BLaER1 treated with 17β-estradiol and CSF1 and Interleukin-3, amounts not matched to agents 10 nM and 100 nM (cell line): ENCODE measurements at regions not wholly inside any gene's neighbourhood (a gene's known extent, or its start where the extent isn't known, plus 50 kb on each side); places are given as distances from the start of the nearest gene placed in this dataset.
"Not testable (repeated sequence)": the region's sequence is repeated elsewhere in the genome, so short reads cannot be mapped to it uniquely, and the experiment has no call there.

Source experiments
- H3K27ac ChIP-seq, 11 experiments: shearing (Covaris generic); formaldehyde crosslinking; 2 replicates each; pipeline ENCODE4 v1.8.1; 2022
- H3K27me3 ChIP-seq, 11 experiments: shearing (Covaris generic); formaldehyde crosslinking; 2 replicates each; pipeline ENCODE4 v1.8.1; 2022
- H3K36me3 ChIP-seq, 11 experiments: shearing (Covaris generic); formaldehyde crosslinking; 2 replicates each; pipeline ENCODE4 v1.8.1; 2022
- H3K4me1 ChIP-seq, 10 experiments: shearing (Covaris generic); formaldehyde crosslinking; 2 replicates each; pipeline ENCODE4 v1.8.1; 2022
- H3K4me2 ChIP-seq, 11 experiments: shearing (Covaris generic); formaldehyde crosslinking; 2 replicates each; pipeline ENCODE4 v1.8.1; 2022
- H3K4me3 ChIP-seq, 10 experiments: shearing (Covaris generic); formaldehyde crosslinking; 2 replicates each; pipeline ENCODE4 v1.8.1; 2022
- H3K9ac ChIP-seq, 11 experiments: shearing (Covaris generic); formaldehyde crosslinking; 2 replicates each; pipeline ENCODE4 v1.8.1; 2022
- H3K9me3 ChIP-seq, 11 experiments: shearing (Covaris generic); formaldehyde crosslinking; replicated peaks in 1 of 11; 2 replicates each; pipeline ENCODE4 v1.8.1; 2022
- H4K20me1 ChIP-seq, 11 experiments: shearing (Covaris generic); formaldehyde crosslinking; 2 replicates each; pipeline ENCODE4 v1.8.1; 2022
- Cebpa-rat ChIP-seq, 11 experiments: shearing (Covaris generic); IDR thresholded peaks; 2 replicates each; pipeline ENCODE4 v1.8.1; 2022

DNA sequence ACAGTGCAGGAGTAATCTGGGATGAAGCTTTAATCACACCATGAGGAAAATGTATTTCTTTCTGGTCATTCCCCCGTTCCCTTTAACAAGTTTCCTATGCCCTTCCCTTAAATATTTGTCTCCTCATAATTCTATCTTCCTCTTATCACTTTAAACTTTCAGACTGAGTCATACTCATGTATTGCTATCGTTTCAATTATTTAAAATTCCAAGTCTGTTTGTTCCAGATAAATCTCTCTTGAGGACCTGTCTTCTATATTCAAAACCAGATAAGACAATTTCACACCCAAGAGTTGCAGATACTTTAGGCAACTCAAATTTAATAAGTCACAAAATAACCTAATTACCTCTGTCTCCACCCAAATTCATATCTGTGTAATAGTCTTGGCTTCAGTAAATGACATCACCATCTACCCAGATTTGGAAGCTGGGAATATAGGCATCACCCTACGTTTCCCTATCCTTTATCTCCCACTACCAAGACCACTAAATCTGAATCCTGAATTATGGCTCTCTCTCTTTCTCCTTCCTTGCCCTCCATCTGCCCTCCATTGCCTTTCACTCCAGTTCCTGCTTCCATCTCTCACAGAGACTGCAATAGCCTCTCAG, 220.1 kb downstream of the PYDC2 start:
- H4K20me1 ChIP-seq: no peaks in the 10 kb centered on the region
- TF ChIP-seq Cebpa-rat (IDR thresholded peaks at IDR 0.05): no peak
- no peak overlapping the region for H3K4me2 ChIP-seq
- H3K27me3 ChIP-seq: no peaks in the 10 kb centered on the region
- no peak overlapping the region for H3K9ac ChIP-seq
- H3K9me3 ChIP-seq: no peaks in the 10 kb centered on the region
- no peaks in the 10 kb centered on the region for H3K36me3 ChIP-seq
- no peaks in the 10 kb centered on the region for H3K4me1 ChIP-seq
- H3K4me3 ChIP-seq: no peak overlapping the region
- H3K27ac ChIP-seq: no peak overlapping the region

DNA sequence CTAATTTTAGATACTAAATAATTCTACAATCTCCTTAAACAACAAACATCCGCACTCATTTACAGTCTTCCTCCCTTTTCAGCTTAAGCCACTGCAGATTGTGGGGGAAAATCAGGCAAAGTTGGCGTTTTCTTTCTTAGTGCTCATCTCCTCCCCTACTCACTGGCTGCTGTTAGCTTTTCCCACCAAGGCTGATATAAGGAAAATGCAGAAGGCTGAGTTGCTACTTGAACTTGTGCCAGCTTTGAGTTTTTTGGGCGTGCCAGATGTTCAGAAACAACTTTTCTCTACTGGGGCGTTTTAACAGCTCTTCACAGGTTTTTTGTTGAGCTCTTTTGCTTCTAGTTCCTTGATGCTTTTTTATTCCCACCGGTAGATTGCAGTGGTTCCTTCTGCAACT, 222.0 kb downstream of the PYDC2 start:
- H3K36me3 ChIP-seq: no peaks in the 10 kb centered on the region
- H4K20me1 ChIP-seq: no peaks in the 10 kb centered on the region
- H3K4me2 ChIP-seq: no peak overlapping the region
- H3K9ac ChIP-seq: no peak overlapping the region
- H3K4me3 ChIP-seq: no peak overlapping the region
- no peaks in the 10 kb centered on the region for H3K27me3 ChIP-seq
- no peak overlapping the region for H3K27ac ChIP-seq
- H3K4me1 ChIP-seq: no peaks in the 10 kb centered on the region
- H3K9me3 ChIP-seq: no peaks in the 10 kb centered on the region
- TF ChIP-seq Cebpa-rat (IDR thresholded peaks at IDR 0.05): no peak

DNA sequence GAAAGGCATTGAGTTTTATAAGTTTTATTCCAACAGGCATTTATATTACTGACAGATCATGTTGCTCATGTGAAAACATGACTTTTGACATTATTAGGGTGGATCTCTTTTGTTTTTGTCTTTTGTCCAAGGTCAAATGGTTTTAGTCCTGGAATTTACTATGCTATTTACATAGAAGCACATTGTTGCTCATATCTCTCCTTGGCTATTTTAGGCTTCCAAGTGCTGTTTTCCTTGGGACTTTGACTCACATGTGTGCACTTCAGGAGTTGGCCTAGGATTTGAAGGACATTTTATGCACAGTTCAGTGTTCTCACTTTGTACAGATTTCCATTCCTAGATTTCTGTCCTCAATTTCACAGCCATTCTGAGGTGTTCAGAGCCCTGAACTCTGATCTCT, 225.7 kb downstream of the PYDC2 start:
- Histone ChIP-seq H3K27me3 (no peaks in the 10 kb centered on the region), H3K9ac (no peak overlapping the region), H3K4me2 (no peak overlapping the region), H3K9me3 (no peaks in the 10 kb centered on the region), H3K27ac (no peak overlapping the region), H4K20me1 (no peaks in the 10 kb centered on the region), H3K4me3 (no peak overlapping the region), H3K4me1 (no peaks in the 10 kb centered on the region), H3K36me3 (no peaks in the 10 kb centered on the region)
- TF ChIP-seq Cebpa-rat (IDR thresholded peaks at IDR 0.05): no peak

DNA sequence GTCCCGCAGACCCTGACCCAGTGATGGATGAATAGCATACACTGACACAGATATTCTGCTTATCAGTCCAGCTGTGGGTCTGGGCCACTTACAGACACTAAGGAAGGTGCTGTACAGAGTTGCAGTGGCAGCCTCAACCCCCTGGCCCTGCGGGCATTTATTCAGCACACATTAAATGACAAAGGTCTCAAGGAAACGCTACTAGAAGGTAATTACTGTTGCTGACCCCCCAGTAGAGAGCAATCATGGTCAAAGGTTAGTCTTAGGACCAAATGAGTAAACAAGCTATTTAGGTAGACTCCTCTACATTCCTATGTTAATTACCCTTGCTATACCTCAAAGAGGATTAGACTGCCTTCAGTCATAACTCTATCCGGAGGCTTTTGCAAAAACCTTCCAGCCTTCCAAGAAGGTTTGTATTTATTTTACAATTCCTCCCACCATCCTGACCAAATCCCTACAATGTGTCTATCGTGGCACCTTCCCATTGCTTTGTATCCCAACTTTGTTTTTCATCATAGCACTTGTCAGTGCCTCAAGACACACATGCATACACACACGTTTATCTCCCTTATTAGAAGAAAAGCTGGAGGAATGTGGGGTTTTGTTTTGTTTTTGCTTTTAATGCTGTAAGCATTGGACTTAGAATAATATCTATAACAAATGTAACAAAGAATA, 227.9 kb downstream of the PYDC2 start:
- Histone ChIP-seq H3K4me2 (no peak overlapping the region), H3K36me3 (no peaks in the 10 kb centered on the region), H3K9me3 (no peaks in the 10 kb centered on the region), H3K4me1 (no peaks in the 10 kb centered on the region), H3K27me3 (no peaks in the 10 kb centered on the region), H3K27ac (no peak overlapping the region), H3K9ac (no peak overlapping the region), H3K4me3 (no peak overlapping the region), H4K20me1 (no peaks in the 10 kb centered on the region)
- TF ChIP-seq Cebpa-rat (IDR thresholded peaks at IDR 0.05): no peak

DNA sequence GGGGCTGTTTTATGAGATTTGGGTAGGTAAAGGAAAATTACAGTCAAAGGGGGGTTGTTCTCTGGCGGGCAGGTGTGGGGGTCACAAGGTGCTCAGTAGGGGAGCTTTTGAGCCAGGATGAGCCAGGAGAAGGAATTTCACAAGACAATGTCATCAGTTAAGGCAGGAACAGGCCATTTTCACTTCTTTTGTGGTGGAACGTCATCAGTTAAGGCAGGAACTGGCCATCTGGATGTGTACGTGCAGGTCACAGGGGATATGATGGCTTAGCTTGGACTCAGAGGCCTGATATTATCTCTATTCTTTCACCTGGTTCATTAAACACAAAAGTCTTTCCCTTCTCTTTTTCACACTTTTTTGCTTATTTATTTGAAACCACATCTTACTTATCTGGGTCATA, 230.2 kb downstream of the PYDC2 start:
- H3K27me3 ChIP-seq, H3K9ac ChIP-seq, H3K36me3 ChIP-seq, H4K20me1 ChIP-seq, H3K9me3 ChIP-seq, H3K27ac ChIP-seq, H3K4me1 ChIP-seq, H3K4me3 ChIP-seq, H3K4me2 ChIP-seq: not testable (repeated sequence)

DNA sequence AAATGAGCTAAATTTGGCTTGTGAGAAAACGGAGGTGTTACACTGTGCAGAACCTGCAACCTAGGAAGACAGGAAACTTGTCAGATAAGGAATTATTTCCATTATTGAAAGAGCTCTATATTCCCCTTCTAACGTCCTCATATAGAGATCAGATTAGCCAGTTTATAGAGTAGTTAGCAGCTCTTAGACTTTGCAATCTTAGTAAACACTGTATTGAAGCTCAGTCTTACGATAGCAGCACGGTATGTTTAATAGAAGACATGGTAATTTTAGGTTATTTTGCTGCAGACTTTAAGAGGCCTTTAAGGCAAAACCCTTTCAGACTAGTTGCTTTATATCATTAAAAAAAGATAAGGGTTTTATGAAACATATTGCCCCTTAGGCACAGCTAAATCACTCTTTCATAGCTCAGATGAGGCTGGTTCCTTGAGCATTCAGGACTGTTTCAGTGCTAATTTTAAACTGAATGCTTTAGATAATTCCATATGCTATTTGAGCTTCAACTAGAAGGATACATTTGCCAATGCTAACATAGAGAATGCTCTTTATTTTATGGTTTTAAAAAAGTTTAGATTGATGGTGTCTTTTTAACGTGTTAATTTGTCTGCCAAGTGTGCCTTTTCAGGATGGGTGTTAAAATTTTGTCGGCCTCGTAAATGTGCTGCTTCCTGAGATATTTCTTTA, 234.3 kb downstream of the PYDC2 start:
- no peak overlapping the region for H3K4me3 ChIP-seq
- H4K20me1 ChIP-seq: no peaks in the 10 kb centered on the region
- TF ChIP-seq Cebpa-rat (IDR thresholded peaks at IDR 0.05): no peak
- H3K9ac ChIP-seq: no peak overlapping the region
- no peaks in the 10 kb centered on the region for H3K27me3 ChIP-seq
- H3K9me3 ChIP-seq: no peaks in the 10 kb centered on the region
- no peak overlapping the region for H3K4me2 ChIP-seq
- no peak overlapping the region for H3K27ac ChIP-seq
- H3K36me3 ChIP-seq: no peaks in the 10 kb centered on the region
- H3K4me1 ChIP-seq: no peaks in the 10 kb centered on the region

DNA sequence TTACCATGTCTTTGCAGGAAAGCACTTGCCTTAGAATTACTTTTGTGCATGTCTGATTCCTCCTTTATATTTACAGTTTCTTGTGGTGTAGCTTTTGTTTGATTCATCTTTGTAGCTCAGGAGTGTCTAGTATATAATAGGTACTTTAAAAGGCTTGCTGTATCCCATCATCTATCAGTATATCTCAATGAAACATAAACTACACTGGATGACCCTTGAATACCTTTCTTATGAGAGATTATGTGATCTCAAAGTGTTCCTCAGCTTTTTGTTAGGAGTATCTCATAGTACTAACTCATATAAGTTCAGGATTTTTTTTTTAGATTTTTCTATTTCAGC, 234.8 kb downstream of the PYDC2 start:
- no peak for TF ChIP-seq Cebpa-rat (IDR thresholded peaks at IDR 0.05)

DNA sequence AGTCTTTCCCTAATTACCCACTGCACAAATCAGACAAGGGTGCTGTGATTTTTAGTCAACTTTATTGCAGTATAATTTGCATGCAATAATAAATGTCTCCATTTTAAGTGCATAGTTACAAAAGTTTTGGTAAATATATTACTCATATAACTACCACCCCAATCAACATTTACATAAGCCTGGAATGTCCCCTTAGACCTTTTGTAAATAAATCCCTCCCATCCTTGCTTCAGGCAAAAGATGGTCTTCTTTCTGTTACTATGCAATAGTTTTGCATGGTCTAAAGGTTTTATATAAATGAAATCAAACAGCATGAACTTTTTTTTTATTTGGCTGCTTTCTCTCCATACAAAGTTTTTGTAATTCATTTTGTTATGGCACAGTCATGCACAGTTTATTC, 235.4 kb downstream of the PYDC2 start:
- Histone ChIP-seq H3K4me2 (no peak overlapping the region), H3K27ac (no peak overlapping the region), H3K4me1 (no peaks in the 10 kb centered on the region), H4K20me1 (no peaks in the 10 kb centered on the region), H3K9me3 (peaks cover 0 to 2% (median 1%) of the 10 kb centered on the region in 11 experiments; a peak in 5 of 22 replicates), H3K9ac (no peak overlapping the region), H3K36me3 (no peaks in the 10 kb centered on the region), H3K4me3 (no peak overlapping the region), H3K27me3 (no peaks in the 10 kb centered on the region)
- TF ChIP-seq Cebpa-rat (IDR thresholded peaks at IDR 0.05): no peak

More for the DNA sequence above, 234.8 kb downstream of the PYDC2 start:
- H3K36me3 ChIP-seq: no peaks in the 10 kb centered on the region
- no peaks in the 10 kb centered on the region for H3K27me3 ChIP-seq
- no peak overlapping the region for H3K4me3 ChIP-seq
- no peaks in the 10 kb centered on the region for H4K20me1 ChIP-seq
- H3K4me1 ChIP-seq: no peaks in the 10 kb centered on the region
- no peak overlapping the region for H3K27ac ChIP-seq
- H3K9ac ChIP-seq: no peak overlapping the region
- no peaks in the 10 kb centered on the region for H3K9me3 ChIP-seq
- H3K4me2 ChIP-seq: no peak overlapping the region

DNA sequence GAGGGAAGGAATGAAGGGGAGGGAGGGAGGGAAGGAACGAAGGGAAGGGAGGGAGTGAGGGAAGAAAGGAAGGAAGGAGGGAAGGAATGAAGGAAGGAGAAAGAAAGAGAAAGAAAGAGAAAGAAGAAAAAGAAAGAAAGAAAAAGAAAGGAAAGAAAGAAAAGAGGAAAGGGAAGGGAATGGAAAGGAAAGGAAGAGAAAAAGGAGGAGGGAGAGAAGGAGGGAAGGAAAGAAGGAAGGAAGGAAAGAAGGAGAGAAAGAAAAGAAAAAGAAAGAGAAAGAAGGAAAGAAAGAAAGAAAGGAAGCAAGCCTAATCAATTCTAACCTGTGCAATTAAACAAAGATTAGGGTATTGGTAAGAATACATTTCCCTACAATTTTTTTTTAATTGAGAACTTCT, 238.6 kb downstream of the PYDC2 start:
- H3K4me3 ChIP-seq: no peak overlapping the region
- no peaks in the 10 kb centered on the region for H4K20me1 ChIP-seq
- no peak for TF ChIP-seq Cebpa-rat (IDR thresholded peaks at IDR 0.05)
- H3K4me2 ChIP-seq: no peak overlapping the region
- H3K27ac ChIP-seq: no peak overlapping the region
- no peaks in the 10 kb centered on the region for H3K4me1 ChIP-seq
- peaks cover 0 to 9% (median 6%) of the 10 kb centered on the region in 11 experiments; a peak in 7 of 22 replicates for H3K9me3 ChIP-seq
- H3K27me3 ChIP-seq: no peaks in the 10 kb centered on the region
- H3K9ac ChIP-seq: no peak overlapping the region
- no peaks in the 10 kb centered on the region for H3K36me3 ChIP-seq

DNA sequence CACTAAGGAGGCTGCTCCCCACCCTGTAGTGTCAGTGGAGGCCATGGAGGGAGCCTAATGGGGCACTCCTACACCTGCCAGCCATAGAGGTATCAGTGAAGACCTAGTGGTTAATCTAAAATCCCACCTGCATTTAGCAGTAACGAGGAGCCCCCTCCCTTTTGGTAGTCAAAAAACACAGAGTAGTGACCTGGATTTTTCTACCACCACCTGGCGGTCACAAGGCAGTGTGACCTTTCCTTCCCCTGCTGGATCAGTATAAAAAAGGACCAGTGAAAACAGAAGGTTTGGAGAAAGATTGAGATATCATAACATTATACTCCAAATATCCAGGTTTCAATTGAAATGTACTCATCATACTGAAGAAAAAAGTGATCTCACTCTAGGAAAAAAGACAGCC, 241.2 kb downstream of the PYDC2 start:
- Histone ChIP-seq H3K9ac (no peak overlapping the region), H3K27me3 (no peaks in the 10 kb centered on the region), H3K9me3 (peaks cover 0 to 9% (median 6%) of the 10 kb centered on the region in 11 experiments; a peak in 7 of 22 replicates), H3K4me1 (no peaks in the 10 kb centered on the region), H3K4me3 (no peak overlapping the region), H3K4me2 (no peak overlapping the region), H4K20me1 (no peaks in the 10 kb centered on the region), H3K27ac (no peak overlapping the region), H3K36me3 (no peaks in the 10 kb centered on the region)
- TF ChIP-seq Cebpa-rat (IDR thresholded peaks at IDR 0.05): no peak
